Caco-2 (cell line): ENCODE measurements at regions not wholly inside any gene's neighbourhood (a gene's known extent, or its start where the extent isn't known, plus 50 kb on each side); places are given as distances from the start of the nearest gene placed in this dataset.
"Not testable (repeated sequence)": the region's sequence is repeated elsewhere in the genome, so short reads cannot be mapped to it uniquely, and the experiment has no call there.

Experiments
- BruUV-seq: library from RNA; stranded (reverse); fragments of 400-500 nt; replicated peaks from 2 replicates; lab custom pipeline; 2021; lab: Mats Ljungman, UMichigan
- CTCF ChIA-PET: fragments of 300-600 bp; sonication (Branson Sonifier 250); formaldehyde crosslinking; loops from one replicate; lab custom pipeline; 2022; ENCODE audit warnings: antibody characterized with exemption; lab: Charles Lee
- POLR2A ChIA-PET: fragments of 300-600 bp; sonication (Branson Sonifier 250); formaldehyde crosslinking; loops from one replicate; lab custom pipeline; 2022; ENCODE audit warnings: antibody characterized with exemption; lab: Charles Lee
- DNase-seq, 2 experiments: peaks; one replicate each; pipeline versions ENCODE4 v3.0.0 to v3.0.0-alpha.2; 2020 to 2022
- H3K27me3 ChIP-seq: replicated peaks from 2 replicates; pipeline ENCODE4 v1.6.0; 2011; ENCODE audit warnings: low read length; ENCODE audit not compliant: control insufficient read depth, insufficient read depth
- H3K36me3 ChIP-seq: 2 replicates; pipeline ENCODE4 v1.5.1; 2011; ENCODE audit warnings: low read length; ENCODE audit not compliant: control insufficient read depth, insufficient read depth
- H3K4me1 ChIP-seq: fragments of 250-450 bp; sonication (Bioruptor Pico); 2 replicates; pipeline ENCODE4 v1.5.1; 2020; ENCODE audit warnings: mild to moderate bottlenecking
- H3K4me3 ChIP-seq: 2 replicates; pipeline ENCODE4 v1.5.1; 2011; ENCODE audit warnings: low read depth, mild to moderate bottlenecking, control low read depth, low read length
- H3K9me3 ChIP-seq: fragments of 250-450 bp; sonication (Bioruptor Pico); 2 replicates; pipeline ENCODE4 v1.5.1; 2020; ENCODE audit warnings: mild to moderate bottlenecking, moderate library complexity
- H3K27ac Mint-ChIP-seq: one replicate; pipeline ENCODE4 v1.8.0; 2022; ENCODE audit warnings: mixed read lengths; ENCODE audit not compliant: unreplicated experiment
- H3K27me3 Mint-ChIP-seq: one replicate; pipeline ENCODE4 v1.8.0; 2022; ENCODE audit warnings: mixed read lengths; ENCODE audit not compliant: insufficient read depth, unreplicated experiment
- H3K36me3 Mint-ChIP-seq: one replicate; pipeline ENCODE4 v1.8.0; 2022; ENCODE audit warnings: mild to moderate bottlenecking, mixed read lengths; ENCODE audit not compliant: insufficient read depth, unreplicated experiment
- H3K4me1 Mint-ChIP-seq: one replicate; pipeline ENCODE4 v1.8.0; 2022; ENCODE audit warnings: low read depth, mixed read lengths; ENCODE audit not compliant: unreplicated experiment
- H3K4me3 Mint-ChIP-seq: one replicate; pipeline ENCODE4 v1.8.0; 2022; ENCODE audit warnings: mild to moderate bottlenecking, moderate library complexity, mixed read lengths; ENCODE audit not compliant: unreplicated experiment
- H3K9me3 Mint-ChIP-seq: one replicate; pipeline ENCODE4 v1.8.0; 2022; ENCODE audit warnings: mixed read lengths; ENCODE audit not compliant: unreplicated experiment
- CTCF ChIP-seq, 2 experiments: fragments of 200-600 bp in 1 of 2; IDR thresholded peaks; 1 replicate in 1 of 2; 2 replicates in 1 of 2; pipeline versions ENCODE4 v1.5.1 to v1.8.0; 2011 to 2022; ENCODE audit warnings: antibody characterized with exemption in 1 of 2, control low read depth in 1 of 2, inconsistent platforms in 1 of 2, low read depth in 1 of 2, low read length in 1 of 2, mild to moderate bottlenecking in 1 of 2, moderate library complexity in 1 of 2; ENCODE audit not compliant: insufficient read depth in 1 of 2, severe bottlenecking in 1 of 2, unreplicated experiment in 1 of 2
- intact Hi-C: fragments of 100-400 bp; cut with micrococcal nuclease; formaldehyde crosslinking; loops from one replicate; pipeline ENCODE4 v1.10.0; 2022; ENCODE audit not compliant: unreplicated experiment

- BruUV-seq = no TSS peak
- no peak for DNase-seq
- intact Hi-C loops = no loop called here
- no peak overlapping the region for H3K4me3 Mint-ChIP-seq
- no peaks in the 10 kb centered on the region for H3K4me1 Mint-ChIP-seq
- CTCF ChIA-PET = no interaction called here
- H3K27me3 Mint-ChIP-seq = no peaks in the 10 kb centered on the region
- TF ChIP-seq CTCF (IDR thresholded peaks at IDR 0.05; ENCODE audit: insufficient read depth in 1 of 2, low read depth in 1 of 2, low read length in 1 of 2, severe bottlenecking in 1 of 2, unreplicated experiment in 1 of 2) = no peak
- H3K9me3 Mint-ChIP-seq = peaks cover 11% of the 10 kb centered on the region
- Histone ChIP-seq H3K4me1 (no peaks in the 10 kb centered on the region), H3K36me3 (no peaks in the 10 kb centered on the region), H3K9me3 (no peaks in the 10 kb centered on the region), H3K27me3 (no peaks in the 10 kb centered on the region), H3K4me3 (no peak overlapping the region)
- POLR2A ChIA-PET = no interaction called here
- H3K27ac Mint-ChIP-seq = no peak overlapping the region
- H3K36me3 Mint-ChIP-seq = no peaks in the 10 kb centered on the region
Measured at GRCh38 chr5:118327389-118327788, 661.0 kb downstream of the DTWD2 start.

- BruUV-seq = no TSS peak
- ChIA-PET CTCF (interaction anchor here (0.6 kb wide), 1 partner anchor 47 kb away, joined by 3 read pairs; no protein-coding TSS in a partner anchor), POLR2A (no interaction called here)
- Mint-ChIP-seq H3K4me1 (no peaks in the 10 kb centered on the region), H3K27me3 (no peaks in the 10 kb centered on the region), H3K27ac (no peak overlapping the region), H3K36me3 (no peaks in the 10 kb centered on the region), H3K4me3 (no peak overlapping the region), H3K9me3 (peaks cover 11% of the 10 kb centered on the region)
- no peak for TF ChIP-seq CTCF (IDR thresholded peaks at IDR 0.05; ENCODE audit: insufficient read depth in 1 of 2, low read depth in 1 of 2, low read length in 1 of 2, severe bottlenecking in 1 of 2, unreplicated experiment in 1 of 2)
- Histone ChIP-seq H3K27me3 (no peaks in the 10 kb centered on the region), H3K36me3 (no peaks in the 10 kb centered on the region), H3K4me3 (no peak overlapping the region), H3K9me3 (no peaks in the 10 kb centered on the region), H3K4me1 (no peaks in the 10 kb centered on the region)
- no peak for DNase-seq
- intact Hi-C loops = no loop called here
Measured at GRCh38 chr5:118326481-118327045, 661.8 kb downstream of the DTWD2 start.

GRCh38 chr5:118325931-118326330, 662.4 kb downstream of the DTWD2 start:
- no peaks in the 10 kb centered on the region for H3K36me3 Mint-ChIP-seq
- H3K27me3 Mint-ChIP-seq = no peaks in the 10 kb centered on the region
- DNase-seq = no peak
- intact Hi-C loops = no loop called here
- no peak overlapping the region for H3K4me3 ChIP-seq
- ChIA-PET POLR2A (no interaction called here), CTCF (interaction anchor here (0.6 kb wide), 1 partner anchor 46 kb away, joined by 3 read pairs; no protein-coding TSS in a partner anchor)
- no peaks in the 10 kb centered on the region for H3K4me1 ChIP-seq
- H3K4me1 Mint-ChIP-seq = no peaks in the 10 kb centered on the region
- no peak for TF ChIP-seq CTCF (IDR thresholded peaks at IDR 0.05; ENCODE audit: insufficient read depth in 1 of 2, low read depth in 1 of 2, low read length in 1 of 2, severe bottlenecking in 1 of 2, unreplicated experiment in 1 of 2)
- H3K27me3 ChIP-seq = no peaks in the 10 kb centered on the region
- H3K4me3 Mint-ChIP-seq = no peak overlapping the region
- H3K9me3 ChIP-seq = no peaks in the 10 kb centered on the region
- H3K36me3 ChIP-seq = no peaks in the 10 kb centered on the region
- peaks cover 15% of the 10 kb centered on the region for H3K9me3 Mint-ChIP-seq
- no TSS peak for BruUV-seq
- no peak overlapping the region for H3K27ac Mint-ChIP-seq

GRCh38 chr5:118323723-118324122, 664.6 kb downstream of the DTWD2 start:
- H3K27me3 ChIP-seq, H3K36me3 ChIP-seq, H3K4me3 Mint-ChIP-seq, H3K27me3 Mint-ChIP-seq, POLR2A ChIA-PET, BruUV-seq, intact Hi-C loops, H3K36me3 Mint-ChIP-seq, H3K4me3 ChIP-seq, H3K27ac Mint-ChIP-seq, CTCF ChIA-PET, H3K9me3 ChIP-seq, H3K4me1 Mint-ChIP-seq, H3K4me1 ChIP-seq, DNase-seq: not testable (repeated sequence)
- H3K9me3 Mint-ChIP-seq = peaks cover 26% of the 10 kb centered on the region
